8988T (cell line): ENCODE measurements at regions not wholly inside any gene's neighbourhood (a gene's known extent, or its start where the extent isn't known, plus 50 kb on each side); places are given as distances from the start of the nearest gene placed in this dataset.
"Not testable (repeated sequence)": the region's sequence is repeated elsewhere in the genome, so short reads cannot be mapped to it uniquely, and the experiment has no call there.

Experiments
- DNase-seq: peaks from one replicate; pipeline ENCODE4 v3.0.0; 2011

- no peak for DNase-seq
Observed at GRCh38 chr12:73731658-73732057, 806.0 kb upstream of the ATXN7L3B start.

DNA sequence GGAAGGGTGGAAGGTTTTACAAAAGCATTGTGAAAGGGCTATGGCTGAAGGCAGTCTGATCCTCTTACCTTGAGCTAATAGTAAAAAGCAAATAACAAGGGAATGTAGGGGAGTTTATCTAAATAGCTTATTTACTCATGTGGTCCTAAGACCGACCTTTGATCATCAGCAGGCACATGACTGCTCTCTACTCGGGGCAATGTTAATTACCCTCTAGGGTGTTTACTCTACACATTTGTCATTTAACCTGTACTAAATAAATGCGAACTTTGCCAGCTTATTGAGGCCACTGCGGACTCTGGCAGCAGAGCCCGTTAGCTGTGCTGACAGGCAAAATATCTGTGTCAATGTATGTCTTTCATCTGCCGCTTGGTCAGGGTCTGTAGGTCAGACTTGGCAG lies 768.3 kb upstream of the ATXN7L3B start:
- DNase-seq, result no peak

GRCh38 chr12:73798523-73798922 lies 739.1 kb upstream of the ATXN7L3B start:
- DNase-seq, result no peak

- DNase-seq, result no peak
Observed at GRCh38 chr12:73815072-73815645, 722.5 kb upstream of the ATXN7L3B start.

DNA sequence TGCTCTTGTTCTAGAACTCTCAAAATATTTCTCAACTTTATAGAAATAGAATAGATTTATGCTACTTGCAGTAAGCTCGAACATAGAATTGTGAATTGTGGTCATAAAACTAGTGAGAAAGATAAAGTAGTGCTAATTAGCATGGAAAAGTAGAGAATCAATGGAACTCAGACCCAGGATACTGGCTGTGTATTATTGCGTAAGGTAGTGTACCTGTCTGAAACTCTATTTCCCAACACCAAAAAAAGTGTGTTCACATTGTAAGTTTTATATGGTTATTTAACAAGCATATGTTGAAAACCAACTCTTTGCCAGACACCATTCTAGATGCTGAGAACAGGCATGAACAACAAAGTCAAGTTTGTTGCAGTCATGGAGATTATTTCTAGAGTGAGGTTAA lies 720.5 kb upstream of the ATXN7L3B start:
- no peak for DNase-seq

DNA sequence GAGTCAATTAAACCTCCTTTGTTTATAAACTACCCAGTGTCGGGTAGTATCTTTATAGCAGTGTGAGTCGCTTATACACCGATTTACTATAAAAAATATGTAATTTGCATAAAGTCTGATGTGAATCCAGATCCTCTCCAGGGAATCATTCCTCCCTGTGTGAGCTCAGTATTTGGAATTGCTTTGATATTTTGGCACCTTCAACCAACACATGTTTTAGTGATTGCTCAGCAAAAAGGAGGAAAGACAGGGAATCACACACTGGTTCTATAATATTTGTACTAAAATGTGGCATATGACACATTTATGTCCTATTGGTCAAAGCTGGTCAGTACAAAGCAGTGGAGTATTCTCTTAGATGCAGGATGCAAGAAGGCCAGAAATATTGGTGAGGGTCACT lies 703.9 kb upstream of the ATXN7L3B start:
- no peak for DNase-seq

GRCh38 chr12:73841963-73842362 lies 695.7 kb upstream of the ATXN7L3B start:
- DNase-seq, result no peak

- DNase-seq, result no peak
Observed at GRCh38 chr12:73863546-73863945, 674.1 kb upstream of the ATXN7L3B start.

- DNase-seq, result no peak
Observed at GRCh38 chr12:73867147-73867546, 670.5 kb upstream of the ATXN7L3B start.

GRCh38 chr12:73877291-73877690 lies 660.3 kb upstream of the ATXN7L3B start:
- DNase-seq, result not testable (repeated sequence)

- no peak for DNase-seq
Observed at GRCh38 chr12:73892201-73892600, 645.4 kb upstream of the ATXN7L3B start.

DNA sequence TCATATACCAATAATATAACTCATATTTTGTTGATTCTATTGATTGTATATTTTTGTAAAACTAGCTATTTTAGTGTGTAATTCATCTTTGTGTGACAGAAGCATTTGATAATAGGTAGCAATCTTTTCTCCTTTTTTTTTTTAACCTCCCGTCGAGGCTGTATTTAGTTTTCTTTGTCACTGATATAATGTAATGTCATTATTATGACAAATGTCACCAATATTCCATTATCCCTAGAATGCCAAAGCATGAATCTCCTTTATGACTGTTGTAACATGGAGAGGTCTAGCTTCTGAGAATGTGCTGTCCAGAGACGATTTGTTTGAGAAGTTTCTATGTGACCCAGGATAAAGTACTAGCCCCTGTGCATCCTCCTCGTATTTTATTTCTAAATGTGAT lies 639.0 kb upstream of the ATXN7L3B start:
- no peak for DNase-seq

- no peak for DNase-seq
Observed at GRCh38 chr12:73902260-73902659, 635.4 kb upstream of the ATXN7L3B start.

- no peak for DNase-seq
Observed at GRCh38 chr12:73906757-73907156, 630.9 kb upstream of the ATXN7L3B start.

DNA sequence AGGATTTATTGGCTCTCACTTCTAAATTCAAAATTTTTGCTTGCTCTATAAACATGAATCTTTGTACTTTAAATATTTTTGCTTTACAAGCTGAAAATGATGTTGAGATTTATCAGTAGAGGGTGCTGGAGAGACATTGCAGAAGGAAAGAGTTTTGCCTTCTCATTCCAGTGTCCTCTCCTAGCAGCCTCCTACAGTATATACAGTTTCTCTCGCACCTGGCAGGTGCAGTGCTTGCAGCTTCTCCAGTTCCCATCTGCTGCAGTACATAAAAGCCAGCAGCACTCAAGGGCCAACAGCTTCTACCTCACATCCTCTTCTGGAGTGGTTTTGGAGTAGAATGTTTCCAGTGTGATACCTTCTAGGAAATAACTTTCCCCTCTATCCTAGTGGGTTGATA lies 601.8 kb upstream of the ATXN7L3B start:
- no peak for DNase-seq

GRCh38 chr12:73947326-73948026 lies 590.2 kb upstream of the ATXN7L3B start:
- no peak for DNase-seq

DNA sequence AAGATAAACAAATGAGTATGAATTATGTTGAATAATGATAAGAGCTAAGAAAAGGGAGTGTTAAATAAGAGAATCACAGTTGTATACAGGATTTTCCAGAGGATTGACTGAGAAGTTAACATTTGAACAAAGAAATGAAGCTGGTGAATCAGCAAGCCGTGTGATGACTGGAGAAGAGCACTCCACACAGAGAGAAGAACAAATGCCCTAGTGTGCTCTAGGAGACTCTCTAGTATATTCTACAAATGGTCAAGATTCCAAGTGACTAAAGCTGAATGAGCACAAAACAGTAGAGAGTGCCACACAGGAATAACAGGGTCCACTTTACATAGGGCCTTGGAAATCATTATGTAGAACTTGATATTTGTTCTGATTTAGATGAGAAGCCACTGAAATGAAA lies 587.1 kb upstream of the ATXN7L3B start:
- no peak for DNase-seq

DNA sequence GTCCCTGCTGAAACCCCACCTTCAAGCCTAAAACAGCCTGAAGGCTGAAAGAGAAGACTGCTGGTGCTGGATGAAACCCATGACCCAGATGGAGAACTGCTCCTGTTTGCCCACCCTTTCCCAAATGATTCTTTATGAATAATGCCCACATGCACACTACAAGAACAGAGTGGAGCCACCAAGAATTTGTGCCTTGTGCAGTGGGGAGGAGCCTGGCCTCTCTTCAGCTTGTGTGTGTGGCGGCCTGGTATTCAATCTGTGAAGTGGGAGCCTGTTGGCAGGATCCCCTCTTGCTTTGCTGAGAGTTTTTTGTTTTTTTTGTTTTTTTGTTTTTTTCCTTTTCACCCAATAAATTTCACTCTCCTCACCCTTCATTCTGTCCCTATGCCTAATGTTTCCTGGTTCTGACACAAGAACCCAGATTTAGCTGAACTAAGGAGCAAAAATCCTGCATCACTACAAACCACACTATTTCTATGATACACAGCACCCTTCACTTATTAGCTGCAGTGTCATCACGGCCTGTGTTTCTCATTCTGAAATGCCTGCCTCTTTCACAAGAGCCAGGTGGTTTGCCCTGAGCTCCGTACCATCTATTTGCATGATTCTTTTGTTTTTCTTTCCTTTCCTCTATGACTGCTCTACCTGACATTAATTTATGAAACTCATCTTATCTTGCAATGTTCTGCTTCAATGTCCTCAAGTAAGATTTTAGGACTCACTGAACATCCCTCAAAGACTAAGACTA lies 585.5 kb upstream of the ATXN7L3B start:
- DNase-seq, result no peak

DNA sequence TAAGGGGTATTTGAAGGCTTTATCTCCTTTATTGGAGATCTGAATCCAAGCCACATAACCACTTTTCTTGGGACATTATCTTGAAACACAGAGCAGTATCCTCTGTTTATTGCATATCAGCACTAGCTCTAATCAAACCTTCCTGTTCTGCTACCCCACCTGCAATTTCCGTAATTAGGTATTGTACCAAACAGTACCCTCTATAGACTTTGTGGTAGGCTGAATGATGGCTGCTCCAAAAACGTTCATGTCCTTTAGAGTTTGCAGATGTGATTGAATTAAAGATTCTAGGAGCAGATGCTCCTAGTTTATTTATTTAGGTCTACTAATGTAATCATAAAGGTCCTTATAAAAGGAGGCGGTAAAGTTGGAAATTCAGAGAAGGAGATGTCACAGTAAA lies 573.0 kb upstream of the ATXN7L3B start:
- DNase-seq, result no peak

GRCh38 chr12:73973486-73973885 lies 564.1 kb upstream of the ATXN7L3B start:
- no peak for DNase-seq

DNA sequence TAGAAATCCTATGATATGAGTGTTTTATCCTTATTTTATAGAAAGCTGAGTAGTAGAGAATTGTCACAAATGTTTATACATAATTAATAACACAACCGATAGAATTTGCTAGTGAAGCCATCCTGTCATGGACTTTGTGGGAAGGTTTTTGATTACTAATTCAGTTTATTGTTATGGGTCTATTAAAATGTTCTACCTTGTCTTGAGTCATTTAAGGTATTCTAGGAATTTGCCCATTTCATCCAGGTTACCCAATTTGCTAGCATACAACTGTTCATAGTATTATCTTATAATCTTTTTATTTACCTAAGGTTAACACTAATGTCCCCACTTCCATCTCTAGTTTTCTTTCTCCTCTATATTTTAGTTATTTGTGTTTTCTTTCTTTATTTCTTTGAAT lies 553.1 kb upstream of the ATXN7L3B start:
- DNase-seq, result no peak

DNA sequence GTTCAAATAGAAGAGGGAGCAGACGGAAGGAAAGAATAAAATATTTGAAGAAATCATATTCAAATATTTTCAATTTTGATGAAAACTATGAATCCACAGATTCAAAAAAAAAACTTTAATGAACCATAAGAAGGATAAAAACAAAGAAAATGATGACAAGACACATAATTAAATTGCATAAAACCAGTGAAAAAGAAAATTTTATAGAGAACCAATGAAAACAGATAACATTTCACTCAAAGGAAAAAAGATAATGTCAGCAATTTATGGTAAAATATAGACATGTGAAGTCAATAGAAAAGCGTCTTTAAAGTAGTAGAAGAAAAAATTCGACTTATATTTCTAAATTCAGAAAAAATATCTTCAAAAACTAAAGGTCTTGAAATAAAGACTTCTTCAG lies 546.5 kb upstream of the ATXN7L3B start:
- no peak for DNase-seq

GRCh38 chr12:73998894-73999293 lies 538.7 kb upstream of the ATXN7L3B start:
- no peak for DNase-seq

DNA sequence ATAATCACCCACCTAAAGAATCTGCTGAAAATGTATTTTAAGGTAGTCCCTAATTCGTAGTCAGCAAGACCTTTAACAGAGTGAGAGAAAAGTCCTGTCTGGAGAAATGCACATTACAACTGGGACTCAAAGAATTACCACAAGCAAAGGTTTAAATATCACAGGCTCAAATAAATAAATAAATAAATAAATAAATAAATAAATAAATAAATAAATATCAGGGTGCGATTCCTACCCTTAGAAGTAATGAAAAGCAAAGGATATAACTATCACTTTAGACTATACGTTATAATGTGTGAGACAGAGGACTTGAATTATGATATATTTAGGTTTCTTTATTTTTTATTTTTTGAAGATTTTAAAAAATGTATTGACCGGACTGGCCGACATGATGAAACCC lies 522.5 kb upstream of the ATXN7L3B start:
- no peak for DNase-seq
